ENCODE measurements at regions not wholly inside any gene's neighbourhood (a gene's known extent, or its start where the extent isn't known, plus 50 kb on each side); places are given as distances from the start of the nearest gene placed in this dataset.

DNA sequence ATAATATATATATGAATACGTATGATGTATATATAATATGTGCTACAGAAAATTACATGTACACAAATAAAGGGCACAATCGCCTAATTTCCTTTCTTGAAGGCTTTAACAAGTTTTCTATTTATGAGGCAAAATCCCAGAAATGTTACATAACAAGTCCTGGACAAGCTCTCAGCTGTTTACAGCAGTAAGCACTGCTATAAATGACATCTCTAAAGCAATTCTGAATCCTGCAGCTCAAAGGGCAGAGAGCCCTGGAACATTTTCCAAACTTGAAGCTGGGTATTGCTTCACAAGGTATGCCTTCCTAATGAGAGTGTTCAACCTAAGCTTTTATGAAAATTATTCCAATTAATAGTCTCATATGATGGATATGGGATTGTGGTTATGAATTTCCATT is 222.3 kb upstream of the GCFC2 start:
- Histone ChIP-seq H3K4me3 (no peak overlapping the region), H3K27ac (no peak overlapping the region), H3K4me1 (peaks cover 0 to 11% (median 0%) of the 10 kb centered on the region in 4 donors), H3K36me3 (no peaks in the 10 kb centered on the region), H3K27me3 (no peaks in the 10 kb centered on the region), H3K9me3 (no peaks in the 10 kb centered on the region)
- no peak for DNase-seq (ENCODE audit: low spot score in 2 of 2)
- TF ChIP-seq POLR2A (IDR thresholded peaks at IDR 0.05) (no peak), EP300 (IDR thresholded peaks at IDR 0.05) (no peak)
- TF ChIP-seq, protein P1, sequence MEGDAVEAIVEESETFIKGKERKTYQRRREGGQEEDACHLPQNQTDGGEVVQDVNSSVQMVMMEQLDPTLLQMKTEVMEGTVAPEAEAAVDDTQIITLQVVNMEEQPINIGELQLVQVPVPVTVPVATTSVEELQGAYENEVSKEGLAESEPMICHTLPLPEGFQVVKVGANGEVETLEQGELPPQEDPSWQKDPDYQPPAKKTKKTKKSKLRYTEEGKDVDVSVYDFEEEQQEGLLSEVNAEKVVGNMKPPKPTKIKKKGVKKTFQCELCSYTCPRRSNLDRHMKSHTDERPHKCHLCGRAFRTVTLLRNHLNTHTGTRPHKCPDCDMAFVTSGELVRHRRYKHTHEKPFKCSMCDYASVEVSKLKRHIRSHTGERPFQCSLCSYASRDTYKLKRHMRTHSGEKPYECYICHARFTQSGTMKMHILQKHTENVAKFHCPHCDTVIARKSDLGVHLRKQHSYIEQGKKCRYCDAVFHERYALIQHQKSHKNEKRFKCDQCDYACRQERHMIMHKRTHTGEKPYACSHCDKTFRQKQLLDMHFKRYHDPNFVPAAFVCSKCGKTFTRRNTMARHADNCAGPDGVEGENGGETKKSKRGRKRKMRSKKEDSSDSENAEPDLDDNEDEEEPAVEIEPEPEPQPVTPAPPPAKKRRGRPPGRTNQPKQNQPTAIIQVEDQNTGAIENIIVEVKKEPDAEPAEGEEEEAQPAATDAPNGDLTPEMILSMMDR (IDR thresholded peaks at IDR 0.05) = no peak
- WGBS, 2 donors = 41 to 58% methylated on average over 2 of the region's 2 CpGs

DNA sequence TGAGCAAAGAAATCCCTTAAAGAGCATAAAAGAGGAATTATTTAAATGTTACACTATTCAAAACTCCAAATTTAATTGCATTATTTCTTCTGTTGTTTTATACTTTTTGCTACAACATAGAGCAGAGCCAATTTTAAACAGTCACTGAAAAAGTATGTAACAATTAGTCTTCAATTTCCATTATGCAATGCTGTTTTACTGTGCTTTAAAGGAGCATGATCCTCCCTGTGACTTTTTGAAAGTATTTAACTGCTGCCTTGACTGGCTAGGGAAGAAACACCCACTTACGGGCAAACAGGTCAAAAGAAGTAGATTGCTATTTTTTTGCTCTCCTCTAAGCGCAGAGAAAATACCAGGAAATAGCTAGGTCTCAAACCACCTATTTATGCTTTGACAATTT is 217.4 kb upstream of the GCFC2 start:
- 67 to 70% methylated on average over 2 of the region's 2 CpGs for WGBS, 2 donors
- no peaks in the 10 kb centered on the region for H3K9me3 ChIP-seq

DNA sequence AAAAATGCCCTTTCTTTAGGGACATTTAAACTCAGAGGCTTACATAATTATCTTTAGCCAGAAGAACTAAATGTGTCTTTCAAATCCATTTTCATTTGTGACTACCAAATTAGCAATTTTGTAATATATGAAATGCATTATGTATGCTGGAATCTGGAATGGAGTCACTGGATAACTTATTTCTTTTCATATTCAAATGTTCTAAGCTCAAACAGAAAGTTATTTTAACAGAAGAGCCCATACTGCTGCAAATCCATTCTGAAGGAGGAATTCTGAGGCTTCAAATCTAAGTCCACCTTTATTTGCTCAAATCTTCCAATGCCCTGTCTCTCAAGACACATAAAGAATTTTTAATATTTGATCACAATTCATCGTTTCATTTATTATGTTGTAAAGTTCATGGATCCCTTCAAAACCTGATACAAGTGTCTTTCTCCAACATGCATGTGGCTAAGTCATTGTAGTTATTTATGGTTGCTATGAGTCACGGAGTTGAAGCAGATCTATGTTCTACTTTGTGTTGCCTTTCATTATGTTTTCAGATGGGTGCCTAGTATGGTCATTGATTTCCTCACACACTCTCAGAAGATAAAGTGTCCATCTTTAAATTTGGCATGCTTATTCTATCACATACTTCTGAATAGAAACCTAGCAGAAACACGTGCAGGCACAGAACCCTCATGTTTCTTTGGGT is 214.8 kb upstream of the GCFC2 start:
- Histone ChIP-seq H3K27ac (no peak overlapping the region), H3K4me3 (no peak overlapping the region), H3K9me3 (no peaks in the 10 kb centered on the region), H3K27me3 (no peaks in the 10 kb centered on the region), H3K4me1 (peaks cover 0 to 7% (median 0%) of the 10 kb centered on the region in 4 donors), H3K36me3 (no peaks in the 10 kb centered on the region)
- WGBS, 2 donors = 53 to 65% methylated on average over 3 of the region's 3 CpGs
- TF ChIP-seq, protein P1 (IDR thresholded peaks at IDR 0.05) = no peak
- TF ChIP-seq EP300 (IDR thresholded peaks at IDR 0.05) (no peak), POLR2A (IDR thresholded peaks at IDR 0.05) (no peak)
- DNase-seq (ENCODE audit: low spot score in 2 of 2) = no peak

More for the DNA sequence above, 217.4 kb upstream of the GCFC2 start:
- TF ChIP-seq, protein P1 (IDR thresholded peaks at IDR 0.05) = no peak
- TF ChIP-seq EP300 (IDR thresholded peaks at IDR 0.05) (no peak), POLR2A (IDR thresholded peaks at IDR 0.05) (no peak)
- H3K36me3 ChIP-seq = no peaks in the 10 kb centered on the region
- no peak overlapping the region for H3K4me3 ChIP-seq
- H3K27ac ChIP-seq = no peak overlapping the region
- H3K27me3 ChIP-seq = no peaks in the 10 kb centered on the region
- no peak for DNase-seq (ENCODE audit: low spot score in 2 of 2)
- peaks cover 0 to 12% (median 0%) of the 10 kb centered on the region in 4 donors for H3K4me1 ChIP-seq

- H3K4me3 ChIP-seq = no peak overlapping the region
- no peak overlapping the region for H3K27ac ChIP-seq
- H3K36me3 ChIP-seq = no peaks in the 10 kb centered on the region
- no peaks in the 10 kb centered on the region for H3K9me3 ChIP-seq
- H3K4me1 ChIP-seq = no peaks in the 10 kb centered on the region
- 96 to 100% methylated on average over 2 of the region's 2 CpGs for WGBS, 2 donors
- H3K27me3 ChIP-seq = no peaks in the 10 kb centered on the region
- TF ChIP-seq EP300 (IDR thresholded peaks at IDR 0.05) (no peak), POLR2A (IDR thresholded peaks at IDR 0.05) (no peak)
- TF ChIP-seq, protein P1 (IDR thresholded peaks at IDR 0.05) = no peak
- no peak for DNase-seq (ENCODE audit: low spot score in 2 of 2)
Measured at GRCh38 chr2:75922191-75922590, 211.5 kb upstream of the GCFC2 start.

- DNase-seq (ENCODE audit: low spot score in 2 of 2) = no peak
- Histone ChIP-seq H3K4me1 (no peaks in the 10 kb centered on the region), H3K27ac (peak overlapping the region in 2 of 4 donors; percentile 43 to 62), H3K9me3 (no peaks in the 10 kb centered on the region), H3K4me3 (peak overlapping the region in 1 of 4 donors; percentile 8), H3K27me3 (no peaks in the 10 kb centered on the region), H3K36me3 (no peaks in the 10 kb centered on the region)
- 24 to 35% methylated on average over 8 of the region's 8 CpGs for WGBS, 2 donors
- no peak for TF ChIP-seq POLR2A (IDR thresholded peaks at IDR 0.05)
- TF ChIP-seq EP300 (IDR thresholded peaks at IDR 0.05) = no peak
- TF ChIP-seq, protein P1 (IDR thresholded peaks at IDR 0.05) = no peak
Measured at GRCh38 chr2:75920859-75921551, 210.3 kb upstream of the GCFC2 start.
